AG10803 (cell line): ENCODE measurements at regions not wholly inside any gene's neighbourhood (a gene's known extent, or its start where the extent isn't known, plus 50 kb on each side); places are given as distances from the start of the nearest gene placed in this dataset.

Experiments used
- DNase-seq: peaks from one replicate; pipeline ENCODE4 v3.0.0; 2010; ENCODE audit warnings: low read depth
- H3K4me3 ChIP-seq: 2 replicates; pipeline ENCODE4 v1.5.1; 2011; ENCODE audit warnings: mild to moderate bottlenecking, low read length, control low read depth
- CTCF ChIP-seq: conservative IDR thresholded peaks from 2 replicates; pipeline ENCODE4 v1.5.1; 2011; ENCODE audit warnings: mild to moderate bottlenecking, low read length, control low read depth, inconsistent platforms

GRCh38 chr6:14187406-14187805, 69.8 kb downstream of the CD83 start:
- DNase-seq: no peak
- no peak overlapping the region for H3K4me3 ChIP-seq
- TF ChIP-seq CTCF: no peak

DNA sequence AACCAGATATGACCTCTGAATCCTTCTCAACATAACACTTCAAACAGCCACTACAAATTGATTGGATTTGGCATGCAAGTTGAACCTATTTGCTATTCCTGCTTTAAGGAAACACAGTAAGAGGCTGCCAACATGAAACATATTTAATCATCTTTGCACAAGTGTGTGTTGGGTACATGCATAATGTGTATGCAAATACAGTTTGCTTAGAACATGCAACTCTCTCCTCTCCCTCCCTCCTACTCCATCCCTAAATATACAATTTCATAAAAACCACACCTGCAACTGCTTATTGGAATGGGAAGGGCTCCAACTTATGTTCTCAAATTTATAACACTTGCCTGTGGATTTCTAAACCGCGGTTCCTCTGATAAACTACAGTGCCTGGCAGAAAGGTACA, 71.5 kb downstream of the CD83 start:
- no peak for TF ChIP-seq CTCF

GRCh38 chr6:14190191-14190928, 72.8 kb downstream of the CD83 start:
- no peak for DNase-seq
- no peak overlapping the region for H3K4me3 ChIP-seq
- no peak for TF ChIP-seq CTCF

More for the DNA sequence above, 71.5 kb downstream of the CD83 start:
- DNase-seq: no peak
- no peak overlapping the region for H3K4me3 ChIP-seq

DNA sequence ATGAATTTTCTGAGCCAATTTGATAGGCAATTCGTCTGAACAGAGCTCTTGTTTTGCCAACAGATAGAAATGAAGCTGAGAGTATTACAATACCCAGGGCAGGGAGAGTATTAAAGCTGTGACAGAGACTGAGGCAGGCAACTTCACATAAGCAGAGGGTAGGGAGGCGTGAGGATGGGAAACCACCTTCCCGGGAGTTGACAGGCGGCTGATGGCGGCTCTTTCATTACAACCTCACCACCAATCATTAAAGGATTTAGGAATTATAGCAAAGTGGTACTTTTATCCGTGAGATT, 73.3 kb downstream of the CD83 start:
- H3K4me3 ChIP-seq: no peak overlapping the region
- TF ChIP-seq CTCF: no peak
- no peak for DNase-seq

DNA sequence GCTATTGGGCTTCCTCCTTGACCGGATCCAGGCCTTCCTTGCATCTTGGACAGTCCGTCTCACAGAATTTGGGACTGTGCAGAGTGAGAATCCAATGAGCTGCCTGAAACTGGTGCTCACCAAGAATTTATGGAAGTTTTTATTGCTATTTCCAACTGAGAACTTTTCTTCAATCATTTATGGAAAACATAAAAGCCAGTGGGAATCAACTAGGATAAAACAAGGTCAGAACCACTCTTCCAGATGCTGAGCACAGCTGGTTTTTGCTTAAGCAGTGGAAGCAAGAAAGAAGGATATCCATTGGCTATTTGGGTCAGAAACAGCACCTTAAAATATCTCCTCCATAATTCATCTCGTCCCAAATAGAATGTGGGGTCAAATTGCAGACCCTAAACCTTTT, 74.2 kb downstream of the CD83 start:
- DNase-seq: no peak
- TF ChIP-seq CTCF: no peak
- no peak overlapping the region for H3K4me3 ChIP-seq

GRCh38 chr6:14192216-14192788, 74.7 kb downstream of the CD83 start:
- no peak for DNase-seq
- H3K4me3 ChIP-seq: no peak overlapping the region
- TF ChIP-seq CTCF: peak; percentile 24

DNA sequence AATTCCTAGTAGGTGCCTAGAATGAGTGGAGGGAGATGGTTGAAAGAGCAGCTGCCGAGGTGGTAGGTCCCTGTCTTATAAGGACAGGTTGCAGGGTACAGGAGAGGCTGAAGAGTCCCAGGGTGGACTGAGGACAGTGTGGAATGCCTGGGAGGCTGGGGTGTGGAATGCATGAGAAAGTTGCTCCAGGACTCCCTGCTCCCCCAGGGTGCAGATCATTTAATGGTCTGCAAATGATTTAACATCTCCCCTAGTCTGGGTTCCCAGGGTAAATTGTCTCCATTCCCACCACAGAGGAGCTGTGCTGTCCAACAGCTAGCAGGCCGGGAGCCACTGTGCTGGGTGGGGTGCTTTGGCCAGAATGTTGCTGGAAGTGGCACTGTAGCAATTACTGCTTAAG, 76.0 kb downstream of the CD83 start:
- TF ChIP-seq CTCF: no peak
- H3K4me3 ChIP-seq: no peak overlapping the region
- DNase-seq: no peak
